HEK293 (cell line): ENCODE measurements at regions not wholly inside any gene's neighbourhood (a gene's known extent, or its start where the extent isn't known, plus 50 kb on each side); places are given as distances from the start of the nearest gene placed in this dataset.

Experiments used
- CTCF ChIA-PET: fragments of 350-600 bp; formaldehyde crosslinking; extraction: SDS; loops from one replicate; lab custom pipeline; 2021; ENCODE audit warnings: antibody characterized with exemption; lab: Yijun Ruan, JAX
- POLR2A ChIA-PET: fragments of 300-600 bp; formaldehyde crosslinking; extraction: SDS; loops from one replicate; lab custom pipeline; 2020; ENCODE audit warnings: antibody characterized with exemption, inconsistent platforms; lab: Yijun Ruan, JAX
- H3K27ac ChIP-seq: fragments of 200-500 bp; sonication (Bioruptor generic); 2 replicates; pipeline ENCODE4 v1.5.1; 2014; ENCODE audit warnings: low read depth, low read length, control low read depth, inconsistent platforms; ENCODE audit errors: extremely low read depth
- H3K36me3 ChIP-seq, 2 experiments: fragments of 200-500 bp in 1 of 2; sonication (Bioruptor generic) in 1 of 2; 1 replicate in 1 of 2; 2 replicates in 1 of 2; pipeline ENCODE4 v1.5.1; 2014 to 2017; ENCODE audit warnings: inconsistent platforms in 2 of 2, low read length in 2 of 2; ENCODE audit not compliant: control insufficient read depth in 2 of 2, insufficient read depth in 1 of 2
- H3K4me1 ChIP-seq: fragments of 200-500 bp; sonication (Bioruptor generic); 2 replicates; pipeline ENCODE4 v1.5.1; 2014; ENCODE audit warnings: mild to moderate bottlenecking, low read length, inconsistent platforms; ENCODE audit not compliant: control insufficient read depth, insufficient read depth
- H3K4me3 ChIP-seq: 2 replicates; pipeline ENCODE4 v1.5.1; 2011; ENCODE audit warnings: low read depth, mild to moderate bottlenecking, control low read depth, low read length, moderate library complexity
- H3K9me3 ChIP-seq: fragments of 200-500 bp; sonication (Bioruptor generic); 2 replicates; pipeline ENCODE4 v1.5.1; 2014; ENCODE audit warnings: low read depth, low read length, inconsistent platforms; ENCODE audit not compliant: control insufficient read depth, insufficient read depth
- BCL11B ChIP-seq: fragments of 450-650 bp; formaldehyde crosslinking; IDR thresholded peaks from 2 replicates; pipeline ENCODE4 v1.5.1; 2016; ENCODE audit warnings: low read depth, missing biosample characterization, missing genetic modification characterization
- HOXA7 ChIP-seq: sonication (generic); formaldehyde crosslinking; IDR thresholded peaks from 2 replicates; pipeline ENCODE4 v1.8.1; 2022; ENCODE audit warnings: missing genetic modification reagents, borderline replicate concordance
- KLF7 ChIP-seq: fragments of 450-650 bp; formaldehyde crosslinking; IDR thresholded peaks from 2 replicates; pipeline ENCODE4 v1.5.1; 2016; ENCODE audit warnings: missing biosample characterization, missing genetic modification characterization, borderline replicate concordance
- SETDB1 ChIP-seq: IDR thresholded peaks from one replicate; pipeline ENCODE4 v1.6.1; 2017; ENCODE audit warnings: mild to moderate bottlenecking, low read length, moderate library complexity, mixed read lengths; ENCODE audit not compliant: insufficient read length
- TCF7L2 ChIP-seq: IDR thresholded peaks from 2 replicates; pipeline ENCODE4 v1.6.1; 2011; ENCODE audit warnings: low read depth, mild to moderate bottlenecking, inconsistent platforms, low read length, moderate library complexity, borderline replicate concordance
- ZNF114 ChIP-seq: fragments of 450-650 bp; formaldehyde crosslinking; IDR thresholded peaks from 2 replicates; pipeline ENCODE4 v1.5.0; 2017; ENCODE audit warnings: missing biosample characterization, missing genetic modification characterization
- ZNF211 ChIP-seq: fragments of 450-650 bp; formaldehyde crosslinking; IDR thresholded peaks from 2 replicates; pipeline ENCODE4 v1.5.1; 2016; ENCODE audit warnings: low read depth, missing biosample characterization, missing genetic modification characterization
- ZNF292 ChIP-seq: fragments of 450-650 bp; formaldehyde crosslinking; IDR thresholded peaks from 2 replicates; pipeline ENCODE4 v1.5.1; 2016; ENCODE audit warnings: low read depth, missing biosample characterization, missing genetic modification characterization, borderline replicate concordance
- ZNF302 ChIP-seq: fragments of 450-650 bp; formaldehyde crosslinking; IDR thresholded peaks from 2 replicates; pipeline ENCODE4 v1.5.1; 2016; ENCODE audit warnings: missing biosample characterization, missing genetic modification characterization, low read depth
- ZNF324 ChIP-seq: fragments of 450-650 bp; formaldehyde crosslinking; IDR thresholded peaks from 2 replicates; pipeline ENCODE4 v1.5.1; 2016; ENCODE audit warnings: missing biosample characterization, missing genetic modification characterization
- ZNF530 ChIP-seq: fragments of 450-650 bp; formaldehyde crosslinking; IDR thresholded peaks from 2 replicates; pipeline ENCODE4 v1.5.1; 2016; ENCODE audit warnings: low read depth, missing biosample characterization, missing genetic modification characterization
- ZNF776 ChIP-seq: fragments of 450-650 bp; formaldehyde crosslinking; IDR thresholded peaks from 2 replicates; pipeline ENCODE4 v1.5.0; 2017; ENCODE audit warnings: missing biosample characterization, missing genetic modification characterization, borderline replicate concordance
- TF ChIP-seq, protein P1 (sequence below): fragments of 450-650 bp; formaldehyde crosslinking; IDR thresholded peaks from 2 replicates; pipeline ENCODE4 v1.5.1; 2017; ENCODE audit warnings: missing biosample characterization, missing genetic modification characterization
- TF ChIP-seq, protein P2 (sequence below): fragments of 450-650 bp; formaldehyde crosslinking; IDR thresholded peaks from 2 replicates; pipeline ENCODE4 v1.5.1; 2016; ENCODE audit warnings: missing biosample characterization, missing genetic modification characterization
- TF ChIP-seq, protein P3 (sequence below): fragments of 450-650 bp; formaldehyde crosslinking; IDR thresholded peaks from 2 replicates; pipeline ENCODE4 v1.5.1; 2017; ENCODE audit warnings: missing biosample characterization, missing genetic modification characterization
- TF ChIP-seq, protein P4 (sequence below): fragments of 450-650 bp; formaldehyde crosslinking; IDR thresholded peaks from 2 replicates; pipeline ENCODE4 v1.5.1; 2016; ENCODE audit warnings: missing biosample characterization, missing genetic modification characterization, low read depth
- TF ChIP-seq, protein P5 (sequence below): fragments of 450-650 bp; IDR thresholded peaks from 2 replicates; pipeline ENCODE4 v1.5.1; 2018; ENCODE audit warnings: missing biosample characterization, mild to moderate bottlenecking, missing genetic modification characterization
- TF ChIP-seq, protein P6 (sequence below): fragments of 450-650 bp; formaldehyde crosslinking; IDR thresholded peaks from 2 replicates; pipeline ENCODE4 v1.5.1; 2016; ENCODE audit warnings: missing biosample characterization, missing genetic modification characterization
- TF ChIP-seq, protein P7 (sequence below): fragments of 450-650 bp; formaldehyde crosslinking; IDR thresholded peaks from 2 replicates; pipeline ENCODE4 v1.5.1; 2016; ENCODE audit warnings: missing biosample characterization, missing genetic modification characterization

DNA sequence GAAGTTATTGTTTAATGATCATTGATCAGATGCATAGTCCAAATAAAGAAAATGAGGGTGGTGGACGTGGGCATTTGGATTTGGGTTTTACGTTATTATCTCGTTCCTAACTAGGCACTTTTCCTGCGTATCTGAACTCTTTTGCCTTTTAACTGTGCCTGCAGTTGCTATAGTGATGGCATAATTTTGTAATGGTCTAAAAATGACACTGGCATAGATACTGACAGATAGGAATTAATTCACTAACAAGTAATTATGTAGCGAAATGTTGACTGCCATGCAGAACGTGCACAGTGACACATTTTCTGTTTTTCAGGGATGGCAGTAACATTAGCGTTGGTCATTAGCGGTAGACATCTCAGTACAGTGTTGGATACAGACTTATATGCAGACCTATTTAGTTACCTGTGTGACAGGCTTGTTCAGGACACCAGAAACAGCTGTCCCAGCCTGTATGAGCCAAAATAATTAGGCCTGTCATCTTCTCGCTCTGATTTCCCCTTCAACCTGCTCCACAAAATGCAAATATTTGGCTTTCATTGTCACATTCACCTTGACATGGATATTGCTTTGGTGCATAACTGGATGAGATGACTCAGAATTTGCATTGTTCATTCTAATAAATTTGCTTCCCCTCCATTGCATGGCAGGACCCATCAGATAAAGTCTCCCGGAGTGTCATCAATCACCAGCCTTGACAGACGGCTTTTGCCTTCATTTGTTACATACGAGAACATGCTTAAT lies 413.3 kb upstream of the IRX1 start:
- TF ChIP-seq TCF7L2 (no peak), ZNF292 (tag by site-specific recombination) (no peak), ZNF302 (tag by site-specific recombination) (no peak), ZNF776 (tag by site-specific recombination) (no peak), ZNF530 (no peak), KLF7 (tag by site-specific recombination) (no peak), ZNF211 (tag by site-specific recombination) (no peak), HOXA7 (CRISPR knock-in tag) (no peak), BCL11B (tag by site-specific recombination) (no peak), SETDB1 (no peak), ZNF114 (tag by site-specific recombination) (no peak), ZNF324 (tag by site-specific recombination) (no peak)
- TF ChIP-seq, protein P1, sequence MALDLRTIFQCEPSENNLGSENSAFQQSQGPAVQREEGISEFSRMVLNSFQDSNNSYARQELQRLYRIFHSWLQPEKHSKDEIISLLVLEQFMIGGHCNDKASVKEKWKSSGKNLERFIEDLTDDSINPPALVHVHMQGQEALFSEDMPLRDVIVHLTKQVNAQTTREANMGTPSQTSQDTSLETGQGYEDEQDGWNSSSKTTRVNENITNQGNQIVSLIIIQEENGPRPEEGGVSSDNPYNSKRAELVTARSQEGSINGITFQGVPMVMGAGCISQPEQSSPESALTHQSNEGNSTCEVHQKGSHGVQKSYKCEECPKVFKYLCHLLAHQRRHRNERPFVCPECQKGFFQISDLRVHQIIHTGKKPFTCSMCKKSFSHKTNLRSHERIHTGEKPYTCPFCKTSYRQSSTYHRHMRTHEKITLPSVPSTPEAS (tag by site-specific recombination): no peak
- TF ChIP-seq, protein P2, sequence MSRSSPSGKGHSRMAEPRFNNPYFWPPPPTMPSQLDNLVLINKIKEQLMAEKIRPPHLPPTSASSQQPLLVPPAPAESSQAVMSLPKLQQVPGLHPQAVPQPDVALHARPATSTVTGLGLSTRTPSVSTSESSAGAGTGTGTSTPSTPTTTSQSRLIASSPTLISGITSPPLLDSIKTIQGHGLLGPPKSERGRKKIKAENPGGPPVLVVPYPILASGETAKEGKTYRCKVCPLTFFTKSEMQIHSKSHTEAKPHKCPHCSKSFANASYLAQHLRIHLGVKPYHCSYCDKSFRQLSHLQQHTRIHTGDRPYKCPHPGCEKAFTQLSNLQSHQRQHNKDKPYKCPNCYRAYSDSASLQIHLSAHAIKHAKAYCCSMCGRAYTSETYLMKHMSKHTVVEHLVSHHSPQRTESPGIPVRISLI (tag by site-specific recombination): no peak
- TF ChIP-seq, protein P3, sequence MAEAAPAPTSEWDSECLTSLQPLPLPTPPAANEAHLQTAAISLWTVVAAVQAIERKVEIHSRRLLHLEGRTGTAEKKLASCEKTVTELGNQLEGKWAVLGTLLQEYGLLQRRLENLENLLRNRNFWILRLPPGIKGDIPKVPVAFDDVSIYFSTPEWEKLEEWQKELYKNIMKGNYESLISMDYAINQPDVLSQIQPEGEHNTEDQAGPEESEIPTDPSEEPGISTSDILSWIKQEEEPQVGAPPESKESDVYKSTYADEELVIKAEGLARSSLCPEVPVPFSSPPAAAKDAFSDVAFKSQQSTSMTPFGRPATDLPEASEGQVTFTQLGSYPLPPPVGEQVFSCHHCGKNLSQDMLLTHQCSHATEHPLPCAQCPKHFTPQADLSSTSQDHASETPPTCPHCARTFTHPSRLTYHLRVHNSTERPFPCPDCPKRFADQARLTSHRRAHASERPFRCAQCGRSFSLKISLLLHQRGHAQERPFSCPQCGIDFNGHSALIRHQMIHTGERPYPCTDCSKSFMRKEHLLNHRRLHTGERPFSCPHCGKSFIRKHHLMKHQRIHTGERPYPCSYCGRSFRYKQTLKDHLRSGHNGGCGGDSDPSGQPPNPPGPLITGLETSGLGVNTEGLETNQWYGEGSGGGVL (tag by site-specific recombination): no peak
- TF ChIP-seq, protein P4, sequence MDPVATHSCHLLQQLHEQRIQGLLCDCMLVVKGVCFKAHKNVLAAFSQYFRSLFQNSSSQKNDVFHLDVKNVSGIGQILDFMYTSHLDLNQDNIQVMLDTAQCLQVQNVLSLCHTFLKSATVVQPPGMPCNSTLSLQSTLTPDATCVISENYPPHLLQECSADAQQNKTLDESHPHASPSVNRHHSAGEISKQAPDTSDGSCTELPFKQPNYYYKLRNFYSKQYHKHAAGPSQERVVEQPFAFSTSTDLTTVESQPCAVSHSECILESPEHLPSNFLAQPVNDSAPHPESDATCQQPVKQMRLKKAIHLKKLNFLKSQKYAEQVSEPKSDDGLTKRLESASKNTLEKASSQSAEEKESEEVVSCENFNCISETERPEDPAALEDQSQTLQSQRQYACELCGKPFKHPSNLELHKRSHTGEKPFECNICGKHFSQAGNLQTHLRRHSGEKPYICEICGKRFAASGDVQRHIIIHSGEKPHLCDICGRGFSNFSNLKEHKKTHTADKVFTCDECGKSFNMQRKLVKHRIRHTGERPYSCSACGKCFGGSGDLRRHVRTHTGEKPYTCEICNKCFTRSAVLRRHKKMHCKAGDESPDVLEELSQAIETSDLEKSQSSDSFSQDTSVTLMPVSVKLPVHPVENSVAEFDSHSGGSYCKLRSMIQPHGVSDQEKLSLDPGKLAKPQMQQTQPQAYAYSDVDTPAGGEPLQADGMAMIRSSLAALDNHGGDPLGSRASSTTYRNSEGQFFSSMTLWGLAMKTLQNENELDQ (tag by site-specific recombination): no peak
- TF ChIP-seq, protein P5, sequence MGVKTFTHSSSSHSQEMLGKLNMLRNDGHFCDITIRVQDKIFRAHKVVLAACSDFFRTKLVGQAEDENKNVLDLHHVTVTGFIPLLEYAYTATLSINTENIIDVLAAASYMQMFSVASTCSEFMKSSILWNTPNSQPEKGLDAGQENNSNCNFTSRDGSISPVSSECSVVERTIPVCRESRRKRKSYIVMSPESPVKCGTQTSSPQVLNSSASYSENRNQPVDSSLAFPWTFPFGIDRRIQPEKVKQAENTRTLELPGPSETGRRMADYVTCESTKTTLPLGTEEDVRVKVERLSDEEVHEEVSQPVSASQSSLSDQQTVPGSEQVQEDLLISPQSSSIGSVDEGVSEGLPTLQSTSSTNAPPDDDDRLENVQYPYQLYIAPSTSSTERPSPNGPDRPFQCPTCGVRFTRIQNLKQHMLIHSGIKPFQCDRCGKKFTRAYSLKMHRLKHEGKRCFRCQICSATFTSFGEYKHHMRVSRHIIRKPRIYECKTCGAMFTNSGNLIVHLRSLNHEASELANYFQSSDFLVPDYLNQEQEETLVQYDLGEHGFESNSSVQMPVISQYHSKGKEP: no peak
- TF ChIP-seq, protein P6, sequence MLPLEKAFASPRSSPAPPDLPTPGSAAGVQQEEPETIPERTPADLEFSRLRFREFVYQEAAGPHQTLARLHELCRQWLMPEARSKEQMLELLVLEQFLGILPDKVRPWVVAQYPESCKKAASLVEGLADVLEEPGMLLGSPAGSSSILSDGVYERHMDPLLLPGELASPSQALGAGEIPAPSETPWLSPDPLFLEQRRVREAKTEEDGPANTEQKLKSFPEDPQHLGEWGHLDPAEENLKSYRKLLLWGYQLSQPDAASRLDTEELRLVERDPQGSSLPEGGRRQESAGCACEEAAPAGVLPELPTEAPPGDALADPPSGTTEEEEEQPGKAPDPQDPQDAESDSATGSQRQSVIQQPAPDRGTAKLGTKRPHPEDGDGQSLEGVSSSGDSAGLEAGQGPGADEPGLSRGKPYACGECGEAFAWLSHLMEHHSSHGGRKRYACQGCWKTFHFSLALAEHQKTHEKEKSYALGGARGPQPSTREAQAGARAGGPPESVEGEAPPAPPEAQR (tag by site-specific recombination): no peak
- TF ChIP-seq, protein P7, sequence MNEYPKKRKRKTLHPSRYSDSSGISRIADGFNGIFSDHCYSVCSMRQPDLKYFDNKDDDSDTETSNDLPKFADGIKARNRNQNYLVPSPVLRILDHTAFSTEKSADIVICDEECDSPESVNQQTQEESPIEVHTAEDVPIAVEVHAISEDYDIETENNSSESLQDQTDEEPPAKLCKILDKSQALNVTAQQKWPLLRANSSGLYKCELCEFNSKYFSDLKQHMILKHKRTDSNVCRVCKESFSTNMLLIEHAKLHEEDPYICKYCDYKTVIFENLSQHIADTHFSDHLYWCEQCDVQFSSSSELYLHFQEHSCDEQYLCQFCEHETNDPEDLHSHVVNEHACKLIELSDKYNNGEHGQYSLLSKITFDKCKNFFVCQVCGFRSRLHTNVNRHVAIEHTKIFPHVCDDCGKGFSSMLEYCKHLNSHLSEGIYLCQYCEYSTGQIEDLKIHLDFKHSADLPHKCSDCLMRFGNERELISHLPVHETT (tag by site-specific recombination): no peak
- ChIA-PET POLR2A (no interaction called here), CTCF (no interaction called here)
- Histone ChIP-seq H3K36me3 (no peaks in the 10 kb centered on the region), H3K9me3 (no peaks in the 10 kb centered on the region), H3K4me1 (no peaks in the 10 kb centered on the region), H3K4me3 (no peak overlapping the region), H3K27ac (no peak overlapping the region)
